GM19328 (cell line): ENCODE measurements at regions not wholly inside any gene's neighbourhood (a gene's known extent, or its start where the extent isn't known, plus 50 kb on each side); places are given as distances from the start of the nearest gene placed in this dataset.
"Not testable (repeated sequence)": the region's sequence is repeated elsewhere in the genome, so short reads cannot be mapped to it uniquely, and the experiment has no call there.

Experiments used
- ATAC-seq: cut with Tn5 transposase; IDR thresholded peaks from one replicate; pipeline ENCODE4 v1.9.1; 2021; ENCODE audit warnings: mild to moderate bottlenecking, moderate library complexity; ENCODE audit not compliant: unreplicated experiment

- ATAC-seq, result no peak
Measured at GRCh38 chr3:20572473-20572872, 386.5 kb upstream of the SGO1 start.

GRCh38 chr3:20569310-20569709 is 383.3 kb upstream of the SGO1 start:
- no peak for ATAC-seq

GRCh38 chr3:20564966-20565365 is 379.0 kb upstream of the SGO1 start:
- ATAC-seq, result no peak

- ATAC-seq, result no peak
Measured at GRCh38 chr3:20563985-20564384, 378.0 kb upstream of the SGO1 start.

- no peak for ATAC-seq
Measured at GRCh38 chr3:20563251-20563650, 377.2 kb upstream of the SGO1 start.

GRCh38 chr3:20561166-20561565 is 375.2 kb upstream of the SGO1 start:
- no peak for ATAC-seq

- not testable (repeated sequence) for ATAC-seq
Measured at GRCh38 chr3:20560446-20560845, 374.4 kb upstream of the SGO1 start.

- ATAC-seq, result no peak
Measured at GRCh38 chr3:20558161-20558560, 372.2 kb upstream of the SGO1 start.

- no peak for ATAC-seq
Measured at GRCh38 chr3:20556661-20557060, 370.7 kb upstream of the SGO1 start.

- no peak for ATAC-seq
Measured at GRCh38 chr3:20552605-20553275, 366.7 kb upstream of the SGO1 start.

- ATAC-seq, result not testable (repeated sequence)
Measured at GRCh38 chr3:20547361-20548269, 361.6 kb upstream of the SGO1 start.

- ATAC-seq, result no peak
Measured at GRCh38 chr3:20546636-20547035, 360.6 kb upstream of the SGO1 start.

GRCh38 chr3:20543535-20544226 is 357.7 kb upstream of the SGO1 start:
- ATAC-seq, result no peak

GRCh38 chr3:20540066-20540465 is 354.1 kb upstream of the SGO1 start:
- no peak for ATAC-seq

GRCh38 chr3:20539666-20540065 is 353.7 kb upstream of the SGO1 start:
- ATAC-seq, result no peak

- ATAC-seq, result no peak
Measured at GRCh38 chr3:20537234-20537633, 351.2 kb upstream of the SGO1 start.

- no peak for ATAC-seq
Measured at GRCh38 chr3:20529911-20530310, 343.9 kb upstream of the SGO1 start.

- no peak for ATAC-seq
Measured at GRCh38 chr3:20528180-20528770, 342.3 kb upstream of the SGO1 start.

GRCh38 chr3:20527368-20527767 is 341.4 kb upstream of the SGO1 start:
- no peak for ATAC-seq

GRCh38 chr3:20524328-20524727 is 338.3 kb upstream of the SGO1 start:
- no peak for ATAC-seq

- no peak for ATAC-seq
Measured at GRCh38 chr3:20523293-20523692, 337.3 kb upstream of the SGO1 start.
